Globus pallidus (tissue), 1 donor: ENCODE measurements at regions not wholly inside any gene's neighbourhood (a gene's known extent, or its start where the extent isn't known, plus 50 kb on each side); places are given as distances from the start of the nearest gene placed in this dataset.
"Not testable (repeated sequence)": the region's sequence is repeated elsewhere in the genome, so short reads cannot be mapped to it uniquely, and the experiment has no call there.

Experiments
- DNase-seq: peaks from one replicate; pipeline ENCODE4 v3.0.0-alpha.2; 2015; ENCODE audit warnings: low spot score

DNA sequence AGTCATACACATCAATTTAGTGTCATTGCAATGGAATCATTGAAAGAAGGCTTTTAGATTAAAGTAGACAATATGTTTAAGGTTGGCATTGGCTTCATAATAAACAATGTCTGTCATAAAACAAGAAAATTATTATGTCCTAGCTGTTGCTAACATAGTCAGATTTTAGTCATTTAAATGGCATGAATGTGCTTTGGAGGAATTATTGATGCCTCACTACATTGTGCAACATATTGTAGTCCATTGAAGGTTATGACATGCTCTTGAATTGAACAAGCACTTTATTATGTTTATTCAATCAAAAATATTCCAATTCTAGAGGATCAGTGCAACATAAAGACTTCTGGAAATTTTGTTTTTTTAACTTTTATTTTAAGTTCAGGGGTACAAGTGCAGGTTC lies 489.8 kb upstream of the AMOT start:
- DNase-seq, result no peak

DNA sequence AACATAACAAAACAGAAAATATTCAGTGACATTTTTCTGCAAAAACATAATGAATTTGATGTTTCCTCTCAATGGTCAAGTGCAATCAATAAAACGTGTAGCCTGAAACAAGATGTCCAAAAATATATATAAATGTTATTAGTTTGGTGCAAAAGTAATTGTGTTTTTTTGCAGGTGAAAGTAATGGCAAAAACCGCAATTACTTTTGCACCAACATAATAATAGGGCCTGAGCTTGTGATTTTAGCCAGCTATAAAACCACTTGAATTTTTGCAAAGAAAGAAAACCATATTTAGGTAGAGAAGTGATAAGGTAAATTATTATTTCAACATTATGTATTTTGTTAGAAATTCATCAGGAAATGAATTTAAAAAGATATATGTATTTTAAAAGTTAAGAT lies 475.3 kb upstream of the AMOT start:
- no peak for DNase-seq

DNA sequence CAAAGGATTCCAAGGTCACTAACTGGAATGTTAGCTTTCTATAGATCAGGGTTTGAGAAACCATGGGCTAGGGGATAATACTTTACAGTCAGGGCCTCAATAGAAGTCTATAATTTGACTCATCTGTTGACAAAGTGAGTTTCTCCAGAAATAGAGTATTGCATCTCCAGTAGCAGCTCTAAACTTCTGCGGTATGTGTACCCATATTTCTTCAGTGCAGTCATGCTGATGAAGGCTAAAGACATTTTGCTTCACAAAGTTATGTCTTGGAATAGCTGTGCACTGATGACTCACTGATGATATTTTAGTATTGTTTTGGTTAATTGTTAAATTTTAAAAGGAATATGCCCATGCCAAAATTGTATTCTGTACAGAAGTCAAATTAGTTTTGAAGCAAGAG lies 464.9 kb upstream of the AMOT start:
- DNase-seq, result no peak

DNA sequence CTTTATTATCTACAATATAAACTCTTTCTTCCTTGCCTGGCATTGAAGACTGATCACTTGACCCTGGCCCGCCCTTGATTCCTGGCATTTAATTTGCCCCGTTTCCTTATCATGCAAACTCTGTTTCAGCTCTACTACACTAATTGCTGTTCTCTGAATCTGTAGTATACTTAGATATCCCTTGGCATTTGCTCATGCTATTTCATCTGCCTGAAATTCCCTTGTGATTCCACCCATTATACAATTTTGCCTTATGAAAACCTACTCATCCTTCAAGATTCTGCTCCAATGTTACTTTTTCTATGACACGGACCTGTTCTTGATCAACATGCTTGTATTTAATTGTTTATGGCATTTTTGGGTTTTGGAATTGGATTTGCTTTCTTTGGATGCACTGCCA lies 459.9 kb upstream of the AMOT start:
- DNase-seq, result no peak

DNA sequence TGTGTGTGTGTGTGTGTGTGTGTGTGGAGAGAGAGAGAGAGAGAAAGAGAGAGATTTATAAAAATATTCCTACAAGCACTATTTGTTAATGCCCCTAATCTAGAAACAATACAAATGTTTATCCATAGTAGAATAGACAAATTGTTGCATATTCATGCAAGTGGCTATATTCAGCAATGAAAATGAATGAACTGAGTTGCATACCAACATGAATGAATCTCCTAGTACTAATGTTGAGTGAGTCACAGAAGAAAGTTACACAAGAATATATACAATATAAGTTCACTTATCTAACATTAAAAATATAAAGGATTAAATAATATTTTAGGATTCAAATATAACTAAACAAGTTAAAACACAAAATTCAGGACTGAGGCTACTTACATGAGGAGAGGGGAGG lies 456.8 kb upstream of the AMOT start:
- no peak for DNase-seq

DNA sequence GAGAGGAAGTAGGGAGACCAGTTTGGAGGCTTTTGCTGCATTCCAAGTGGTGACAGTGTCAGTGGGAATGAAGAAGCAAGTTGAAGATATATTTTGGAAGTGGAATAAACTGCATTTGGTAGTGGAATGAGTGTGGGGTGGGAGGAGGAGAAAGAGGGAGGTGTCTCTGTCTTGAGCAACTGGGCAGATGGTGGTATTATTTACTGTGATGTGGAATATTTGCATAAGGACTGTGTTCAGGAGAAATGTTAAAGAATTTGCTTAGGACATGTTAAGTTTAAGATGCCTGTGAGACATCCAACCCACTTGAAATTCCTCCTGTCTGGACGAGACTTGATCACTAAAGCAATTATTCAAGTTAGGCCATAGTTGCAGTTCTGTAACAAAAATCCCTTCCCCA lies 448.9 kb upstream of the AMOT start:
- no peak for DNase-seq

DNA sequence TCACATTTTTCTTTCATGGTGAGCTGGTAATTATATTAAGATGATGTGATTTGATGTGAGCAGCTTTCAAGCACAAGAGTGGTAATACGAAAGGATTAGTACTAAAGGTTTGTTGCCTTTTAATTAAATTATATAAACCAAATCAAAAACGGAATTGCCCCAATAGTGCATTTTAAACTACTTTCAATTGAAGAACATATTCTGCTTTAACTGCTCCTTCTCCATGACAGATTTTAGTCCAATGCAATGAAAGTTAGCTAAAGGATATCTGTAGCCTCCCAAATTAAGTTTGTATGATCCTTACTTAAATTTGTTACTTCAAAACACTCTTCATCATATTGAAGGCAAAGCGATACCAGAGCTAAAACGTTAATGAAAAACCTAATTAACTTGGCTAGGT lies 447.1 kb upstream of the AMOT start:
- no peak for DNase-seq

DNA sequence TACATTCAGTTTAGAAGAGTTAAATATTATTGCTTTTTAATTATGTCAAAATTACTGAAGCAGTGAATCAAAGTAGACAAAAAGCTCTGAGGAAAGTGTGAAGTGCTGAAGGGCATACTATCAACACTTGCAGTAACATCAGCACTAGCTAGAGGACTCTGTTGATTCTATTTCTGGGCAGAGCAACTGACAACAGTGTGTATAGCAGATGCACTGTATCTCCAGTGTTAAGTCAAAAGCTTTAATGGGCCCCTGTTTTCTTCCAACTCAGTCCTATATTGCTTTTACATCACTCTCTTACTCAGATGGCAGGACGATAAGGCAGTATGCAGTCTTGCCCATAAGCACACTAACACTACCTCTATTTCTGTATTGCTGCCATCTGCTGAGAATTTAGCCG lies 435.2 kb upstream of the AMOT start:
- no peak for DNase-seq

DNA sequence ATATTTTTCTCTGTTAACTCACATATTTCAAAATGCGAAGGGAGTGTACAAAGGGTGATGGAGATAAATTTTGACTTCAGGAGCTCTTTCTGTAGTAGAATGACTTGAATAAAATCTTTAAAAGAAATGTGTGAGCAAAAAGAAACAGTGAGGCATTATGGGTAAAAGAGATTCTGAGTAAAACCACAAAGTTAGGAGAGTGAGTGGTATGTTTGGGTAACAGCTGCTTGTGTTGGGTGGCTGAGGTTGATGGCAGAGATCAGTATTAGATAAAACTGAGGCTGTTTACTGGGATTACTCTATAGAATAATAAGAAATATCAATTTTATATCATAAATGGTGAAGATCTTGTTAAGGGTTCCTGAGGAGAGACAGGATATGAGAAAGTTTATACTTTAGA lies 434.2 kb upstream of the AMOT start:
- no peak for DNase-seq

DNA sequence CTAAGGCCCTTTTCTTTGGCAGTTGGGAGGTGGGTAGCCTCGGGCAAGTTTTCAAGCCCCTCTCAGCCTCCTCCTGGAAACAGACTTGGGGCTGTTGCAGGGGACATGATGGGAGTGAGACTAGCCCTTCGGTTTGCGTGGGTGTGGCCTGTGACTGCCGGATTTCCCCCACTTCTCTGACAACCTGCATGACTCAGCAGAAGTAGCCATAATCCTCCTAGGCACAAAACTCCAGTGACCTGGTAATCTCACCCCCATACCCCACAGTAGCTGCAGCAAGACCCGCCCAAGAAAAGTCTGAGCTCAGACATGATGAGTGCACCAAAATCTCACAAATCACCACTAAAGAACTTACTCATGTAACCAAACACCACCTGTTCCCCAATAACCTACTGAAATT lies 433.7 kb upstream of the AMOT start:
- DNase-seq, result no peak

DNA sequence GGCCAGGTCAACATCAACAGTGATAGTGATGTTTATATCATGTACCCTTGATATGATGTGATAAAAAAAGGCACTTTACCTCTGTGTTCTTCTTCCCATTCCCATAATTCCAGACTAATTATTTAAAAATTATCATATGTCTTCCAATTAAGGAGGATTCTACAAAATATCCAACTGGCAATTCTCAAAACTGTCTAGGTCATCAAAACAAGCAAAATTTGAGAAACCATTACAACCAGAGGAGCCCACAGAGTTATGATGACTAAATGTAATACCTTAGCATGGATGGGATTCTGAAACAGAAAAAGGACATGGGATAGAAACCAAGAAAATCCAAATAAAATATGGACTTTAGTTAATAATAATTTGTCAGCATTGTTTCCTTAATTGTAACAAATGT lies 428.6 kb upstream of the AMOT start:
- no peak for DNase-seq

DNA sequence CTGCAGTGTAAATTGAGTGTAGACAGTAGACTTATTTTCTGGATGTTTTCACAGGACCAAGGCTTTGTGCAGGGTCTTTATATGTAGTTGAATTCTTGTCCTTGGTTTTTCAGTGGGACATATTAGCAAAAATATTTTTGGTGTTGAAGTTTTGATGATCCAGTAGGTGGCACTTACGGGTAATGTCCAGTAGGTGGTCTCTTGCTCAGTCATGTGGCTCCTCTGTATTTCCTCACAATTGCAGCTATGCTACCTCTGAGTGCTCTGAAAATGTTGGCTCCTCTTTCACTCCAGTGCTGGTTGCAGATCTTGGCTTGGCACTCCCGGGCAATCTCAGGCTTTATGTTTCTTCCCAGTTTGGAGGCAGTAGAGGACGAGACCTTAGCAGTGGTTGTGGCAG lies 419.8 kb upstream of the AMOT start:
- DNase-seq, result no peak

DNA sequence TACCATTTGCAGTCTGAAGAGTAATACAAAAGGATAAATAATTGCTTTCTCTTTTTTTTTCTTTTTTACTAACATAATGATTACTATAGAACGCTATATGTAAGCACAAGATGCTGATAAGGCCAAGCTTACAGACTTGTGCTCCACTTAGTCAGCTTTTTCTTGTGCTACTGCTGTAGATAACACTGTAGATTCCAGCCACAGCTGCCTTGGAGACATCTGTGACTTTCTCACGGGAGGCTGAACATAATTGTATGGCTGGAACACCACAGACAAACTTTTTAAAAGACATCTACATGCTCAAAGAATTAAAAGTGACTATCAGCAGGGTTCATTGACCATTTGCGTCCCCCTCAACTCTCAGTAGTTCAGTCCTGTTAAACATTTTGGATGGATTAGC lies 381.7 kb upstream of the AMOT start:
- no peak for DNase-seq

DNA sequence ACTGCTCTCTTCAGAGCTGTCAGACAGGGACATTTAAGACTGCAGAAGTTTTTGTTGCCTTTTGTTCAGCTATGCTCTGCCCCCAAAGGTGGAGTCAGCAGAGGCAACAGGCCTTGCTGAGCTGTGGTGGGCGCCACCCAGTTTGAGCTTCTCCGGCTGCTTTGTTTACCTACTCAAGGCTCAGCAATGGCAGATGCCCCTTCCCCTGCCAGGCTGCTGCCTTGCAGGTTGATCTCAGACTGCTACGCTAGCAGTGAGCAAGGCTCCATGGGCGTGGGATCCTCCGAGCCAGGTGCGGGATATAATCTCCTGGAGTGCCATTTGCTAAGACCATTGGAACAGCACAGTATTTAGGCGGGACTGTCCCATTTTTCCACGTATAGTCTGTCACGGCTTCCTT lies 371.4 kb upstream of the AMOT start:
- no peak for DNase-seq

DNA sequence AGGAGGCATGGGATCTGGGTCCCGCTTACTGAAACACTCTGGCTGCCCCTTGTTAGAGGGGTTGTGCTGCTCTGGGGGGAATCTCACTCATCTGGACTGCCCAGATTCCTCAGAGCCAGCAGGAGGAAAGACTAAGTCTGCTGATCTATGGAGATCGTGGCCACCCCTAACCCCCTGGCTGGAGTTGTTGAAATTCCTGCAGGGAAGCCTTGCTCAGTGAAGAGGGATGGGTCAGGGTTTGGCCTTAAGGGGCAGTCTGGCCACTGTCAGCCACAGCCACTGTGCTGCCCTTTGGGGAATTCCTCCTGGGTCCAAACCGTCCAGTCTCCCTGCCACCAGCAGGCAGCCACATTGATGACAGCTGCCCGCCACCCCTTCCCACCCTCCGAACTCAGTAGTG lies 362.0 kb upstream of the AMOT start:
- no peak for DNase-seq

DNA sequence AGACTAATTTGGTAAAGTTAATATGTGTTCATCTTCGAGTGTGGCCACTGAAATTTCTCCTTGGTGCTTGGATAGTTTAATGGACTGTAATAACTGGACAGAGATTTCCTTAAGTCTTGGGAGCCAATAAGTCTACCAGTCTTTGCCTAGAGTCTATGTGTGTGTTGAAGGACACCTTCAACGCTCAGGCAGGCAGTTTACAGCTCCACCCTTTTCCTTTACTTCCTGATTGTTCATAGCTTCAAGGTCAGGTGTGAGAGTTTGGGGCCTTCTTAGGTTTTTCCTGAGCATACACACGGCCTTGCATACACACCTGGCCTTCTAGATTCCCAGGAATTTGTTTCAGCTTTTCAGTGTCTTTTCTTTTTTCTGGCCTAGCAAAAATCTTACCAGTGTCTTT lies 355.3 kb upstream of the AMOT start:
- no peak for DNase-seq

DNA sequence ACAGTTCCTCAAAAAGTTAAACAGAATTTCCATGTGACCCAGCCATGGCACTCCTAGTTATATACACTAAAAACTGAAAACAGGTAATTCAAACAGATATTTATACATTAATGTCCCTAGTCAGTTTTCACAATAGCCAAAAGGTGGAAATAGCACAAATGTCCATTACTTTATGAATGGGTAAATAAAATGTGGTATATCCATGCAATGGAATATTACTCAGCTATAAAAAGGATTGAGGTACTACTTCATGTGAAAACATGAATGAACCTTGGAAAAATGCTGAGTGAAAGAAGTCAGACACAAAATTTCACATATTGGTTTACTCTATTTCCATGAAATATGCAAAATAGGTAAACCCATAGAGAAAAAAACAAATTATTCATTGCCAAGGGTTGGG lies 351.8 kb upstream of the AMOT start:
- DNase-seq, result no peak

DNA sequence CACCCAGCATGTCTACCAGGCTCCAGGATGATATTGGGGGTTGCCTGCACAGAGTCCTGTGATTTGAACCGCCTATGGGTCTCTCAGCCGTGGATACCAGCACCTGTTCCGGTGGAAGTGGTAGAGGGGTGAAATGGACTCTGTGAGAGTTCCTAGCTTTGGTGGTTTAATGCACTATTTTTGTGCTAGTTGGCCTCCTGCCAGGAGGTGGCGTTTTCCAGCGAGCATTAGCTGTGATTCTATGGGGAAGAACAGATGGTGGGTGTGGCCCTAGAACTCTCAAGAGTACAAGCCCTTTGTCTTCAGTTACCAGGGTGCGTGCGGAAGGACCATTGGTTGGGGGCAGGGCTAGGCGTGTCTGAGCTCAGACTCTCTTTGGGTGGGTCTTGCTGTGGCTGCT lies 316.9 kb upstream of the AMOT start:
- DNase-seq, result no peak

DNA sequence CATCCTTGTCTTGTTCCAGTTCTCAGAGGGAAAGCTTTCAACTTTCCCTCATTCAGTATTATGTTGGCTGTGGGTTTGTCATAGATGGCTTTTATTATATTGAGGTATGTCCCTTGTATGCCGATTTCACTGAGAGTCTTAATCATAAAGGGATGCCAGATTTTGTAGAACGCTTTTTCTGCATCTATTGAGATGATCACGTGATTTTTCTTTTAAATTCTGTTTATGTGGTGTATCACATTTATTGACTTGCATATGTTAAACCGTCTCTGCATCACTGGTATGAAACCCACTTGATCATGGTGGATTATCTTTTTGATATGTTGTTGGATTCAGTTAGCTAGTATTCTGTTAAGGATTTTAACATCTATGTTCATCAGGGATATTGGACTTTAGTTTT lies 313.7 kb upstream of the AMOT start:
- not testable (repeated sequence) for DNase-seq

DNA sequence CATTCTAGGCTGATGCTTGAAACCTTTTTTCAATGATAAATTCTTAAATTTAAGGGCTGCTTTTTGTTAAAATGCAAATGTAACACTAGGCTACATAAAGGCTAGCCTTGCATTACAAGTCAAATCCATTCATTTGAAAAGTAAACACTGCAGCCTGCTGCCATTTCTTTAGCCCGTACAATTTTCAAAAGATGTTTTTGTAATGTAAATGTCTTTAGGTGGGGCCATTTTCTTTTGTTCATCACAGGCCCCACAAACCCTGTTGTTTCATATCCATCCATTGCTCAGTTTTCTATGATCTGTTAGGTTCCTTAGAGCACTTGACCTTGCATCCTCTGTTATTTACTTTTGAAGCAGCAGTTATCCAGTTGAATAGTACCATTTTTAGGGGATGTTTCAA lies 296.2 kb upstream of the AMOT start:
- DNase-seq, result no peak

DNA sequence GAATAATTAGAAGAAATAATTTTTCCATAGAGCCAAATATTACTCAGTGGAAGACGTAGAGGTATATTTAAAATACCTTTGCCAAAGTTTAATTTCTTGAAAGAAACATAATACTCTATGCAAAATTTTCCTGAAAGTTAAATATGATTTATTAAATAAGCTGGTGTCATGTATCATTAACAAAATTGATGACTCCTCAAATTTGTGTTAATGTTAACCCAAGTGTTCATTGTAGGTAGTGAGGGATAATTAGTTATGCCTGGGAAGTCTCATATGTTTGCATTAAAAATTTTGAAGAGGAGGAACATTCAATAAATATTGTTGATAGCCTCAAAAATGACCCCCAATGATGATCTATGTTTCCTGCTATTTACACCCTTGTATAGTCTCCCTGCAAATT lies 292.7 kb upstream of the AMOT start:
- no peak for DNase-seq

DNA sequence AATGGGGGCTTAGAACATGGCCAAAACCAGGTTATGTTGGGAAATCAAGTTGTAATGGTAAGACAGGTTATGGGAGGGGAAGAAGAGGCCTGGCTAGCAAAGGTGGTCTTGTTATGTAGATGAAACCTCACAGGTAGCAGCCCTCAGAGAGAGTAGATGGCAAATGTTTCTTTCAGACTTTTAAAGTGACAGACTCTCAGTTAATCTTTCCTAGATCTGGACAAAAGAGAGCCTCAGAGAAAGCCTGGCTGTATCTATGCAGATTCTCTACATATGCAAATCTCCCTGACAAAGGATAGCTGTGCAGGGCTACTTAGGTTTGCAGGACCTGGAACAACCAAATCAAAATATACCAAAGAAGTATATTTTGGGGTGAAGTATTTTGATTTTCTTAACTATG lies 284.1 kb upstream of the AMOT start:
- no peak for DNase-seq

DNA sequence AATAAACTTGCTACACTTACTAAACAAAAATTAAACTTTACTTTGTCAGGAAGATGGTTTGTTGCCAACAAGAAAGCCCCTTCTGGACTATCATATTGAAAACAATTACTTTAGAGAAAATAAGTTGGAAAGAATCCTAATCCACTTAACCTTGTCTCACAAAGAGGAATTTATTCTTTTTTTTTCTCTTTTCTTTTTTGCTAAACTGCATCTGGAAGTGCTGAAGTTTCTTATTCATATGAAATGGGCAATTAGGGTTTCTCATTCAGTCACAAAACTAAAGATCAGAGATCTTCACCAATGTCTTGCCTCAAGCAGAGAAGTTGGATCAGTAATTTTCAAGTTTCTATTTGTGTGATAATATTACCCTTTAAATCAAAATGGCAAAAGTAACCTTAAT lies 234.9 kb upstream of the AMOT start:
- DNase-seq, result no peak

DNA sequence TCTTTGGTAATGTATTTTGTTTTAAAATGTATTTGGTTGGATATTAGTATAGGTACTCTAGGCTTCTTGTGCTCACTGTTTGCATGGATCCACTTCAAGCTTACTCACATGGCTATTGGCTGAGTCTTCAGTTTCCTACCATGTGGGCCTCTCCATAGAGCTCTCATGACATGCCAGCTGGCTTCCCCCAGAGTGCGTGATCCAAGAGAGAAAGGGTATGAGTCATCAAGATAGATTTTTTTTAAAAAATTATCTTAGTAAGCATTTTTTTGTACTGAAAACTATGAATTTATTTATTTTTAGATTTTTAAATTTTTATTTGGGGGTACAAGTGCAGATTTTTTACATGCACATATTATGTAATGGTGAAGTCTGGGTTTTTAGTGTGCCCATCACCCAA lies 219.1 kb upstream of the AMOT start:
- DNase-seq, result no peak

DNA sequence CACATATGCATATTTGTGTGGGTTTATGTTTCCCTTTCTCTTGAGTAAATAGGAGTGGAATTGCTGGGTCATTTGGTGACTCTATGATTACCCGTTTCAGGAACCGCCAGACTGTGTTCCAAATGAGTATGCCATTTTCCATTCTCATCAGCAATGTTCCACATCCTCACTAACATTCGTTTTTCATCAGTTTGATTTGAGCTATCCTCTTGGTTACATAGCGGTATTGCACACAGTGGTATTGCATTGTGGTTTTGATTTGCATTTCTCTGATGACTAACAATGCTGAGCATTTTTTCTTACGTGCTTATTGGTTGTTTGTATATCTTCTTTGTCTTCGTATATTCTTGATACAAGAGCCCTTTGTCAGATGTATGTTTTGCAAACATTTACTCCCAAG lies 218.0 kb upstream of the AMOT start:
- DNase-seq, result no peak

DNA sequence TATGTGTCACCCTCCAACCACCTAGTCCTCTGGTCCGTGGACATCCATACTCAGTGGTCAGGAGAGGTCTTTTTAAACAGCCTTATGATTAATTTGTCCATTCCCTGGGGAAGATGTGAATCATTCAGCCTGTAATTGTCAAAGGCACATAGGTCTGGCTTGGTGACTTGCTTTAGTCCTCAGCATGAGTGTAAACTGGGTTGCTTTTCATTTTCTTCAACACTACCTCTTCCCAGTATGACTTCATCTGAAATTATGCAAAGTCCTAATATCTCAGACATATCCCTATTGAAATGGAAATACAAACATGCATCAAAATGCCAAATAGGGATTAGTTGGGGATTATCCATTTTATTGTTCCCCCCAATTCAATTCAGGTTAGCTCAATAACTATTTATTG lies 208.3 kb upstream of the AMOT start:
- DNase-seq, result no peak
